ENCODE measurements at regions not wholly inside any gene's neighbourhood (a gene's known extent, or its start where the extent isn't known, plus 50 kb on each side); places are given as distances from the start of the nearest gene placed in this dataset.
"Not testable (repeated sequence)": the region's sequence is repeated elsewhere in the genome, so short reads cannot be mapped to it uniquely, and the experiment has no call there.

- DNase-seq (ENCODE audit: low spot score); H3K27me3 ChIP-seq (ENCODE audit: control insufficient read depth in 4 of 4, insufficient read depth in 4 of 4, low read length in 3 of 4); H3K27ac ChIP-seq (ENCODE audit: low read depth in 1 of 2, low read length in 2 of 2); H3K4me3 ChIP-seq (ENCODE audit: low read depth in 1 of 3, low read length in 3 of 3); H3K9me3 ChIP-seq (ENCODE audit: control insufficient read depth in 4 of 4, low read length in 3 of 4); H3K4me1 ChIP-seq (ENCODE audit: control insufficient read depth in 4 of 4, insufficient read depth in 4 of 4, low read length in 3 of 4); H3K9ac ChIP-seq (ENCODE audit: low read depth in 1 of 2, low read length in 2 of 2); H3K36me3 ChIP-seq (ENCODE audit: control insufficient read depth in 4 of 4, insufficient read depth in 3 of 4, low read depth in 1 of 4, low read length in 3 of 4): not testable (repeated sequence)
- 59% methylated on average over 7 of the region's 7 CpGs for WGBS
These were observed 898.8 kb downstream of the TMEM121 start for GRCh38 chr14:106425150-106425549.

GRCh38 chr14:106436310-106436905 is 910.0 kb downstream of the TMEM121 start:
- H3K4me3 ChIP-seq (ENCODE audit: low read depth in 1 of 3, low read length in 3 of 3) = no peak overlapping the region
- peak; percentile 36 for DNase-seq (ENCODE audit: low spot score)
- peaks cover 0 to 10% (median 3%) of the 10 kb centered on the region in 4 donors for H3K27me3 ChIP-seq (ENCODE audit: control insufficient read depth in 4 of 4, insufficient read depth in 4 of 4, low read length in 3 of 4)
- peaks cover 0 to 7% (median 0%) of the 10 kb centered on the region in 4 donors for H3K9me3 ChIP-seq (ENCODE audit: control insufficient read depth in 4 of 4, low read length in 3 of 4)
- 38% methylated on average over 16 of the region's 16 CpGs for WGBS
- no peak overlapping the region for H3K27ac ChIP-seq (ENCODE audit: low read depth in 1 of 2, low read length in 2 of 2)
- H3K36me3 ChIP-seq (ENCODE audit: control insufficient read depth in 4 of 4, insufficient read depth in 3 of 4, low read depth in 1 of 4, low read length in 3 of 4) = no peaks in the 10 kb centered on the region
- no peaks in the 10 kb centered on the region for H3K4me1 ChIP-seq (ENCODE audit: control insufficient read depth in 4 of 4, insufficient read depth in 4 of 4, low read length in 3 of 4)
- no peak overlapping the region for H3K9ac ChIP-seq (ENCODE audit: low read depth in 1 of 2, low read length in 2 of 2)
- no peak for TF ChIP-seq RXRA (IDR thresholded peaks at IDR 0.05)
- no peak for TF ChIP-seq HNF4G (IDR thresholded peaks at IDR 0.05)
- no peak for TF ChIP-seq NR2F2 (IDR thresholded peaks at IDR 0.05)
- no peak for TF ChIP-seq TAF1 (conservative IDR thresholded peaks at IDR 0.05)
- TF ChIP-seq YY1 (IDR thresholded peaks at IDR 0.05) = no peak
- TF ChIP-seq GABPA (IDR thresholded peaks at IDR 0.05 in 1 of 2, conservative IDR thresholded peaks at IDR 0.05 in 1 of 2) = no peak
- TF ChIP-seq ATF3 (IDR thresholded peaks at IDR 0.05) = no peak
- no peak for TF ChIP-seq REST (IDR thresholded peaks at IDR 0.05)
- no peak for TF ChIP-seq FOXA1 (IDR thresholded peaks at IDR 0.05)
- TF ChIP-seq RAD21 (IDR thresholded peaks at IDR 0.05) = peak; percentile 7 to 58
- no peak for TF ChIP-seq ZBTB33 (IDR thresholded peaks at IDR 0.05)
- no peak for TF ChIP-seq SP1 (IDR thresholded peaks at IDR 0.05)
- no peak for TF ChIP-seq EGR1 (IDR thresholded peaks at IDR 0.05; ENCODE audit: low read depth in 2 of 2)
- TF ChIP-seq FOXA2 (IDR thresholded peaks at IDR 0.05) = no peak
- TF ChIP-seq HNF4A (conservative IDR thresholded peaks at IDR 0.05) = no peak
- no peak for TF ChIP-seq MAX (IDR thresholded peaks at IDR 0.05)
- TF ChIP-seq CTCF (IDR thresholded peaks at IDR 0.05; ENCODE audit: low read depth, low read length, missing input control) = peak; percentile 38
